Activated CD4-positive, alpha-beta T cell treated with anti-CD3 and anti-CD28 coated beads, Interleukin-10, Interleukin-2, amounts not matched to agents 100 ng/mL and 50 ng/mL, durations not matched to agents 16 hours and 8 hours (primary cell): ENCODE measurements at regions not wholly inside any gene's neighbourhood (a gene's known extent, or its start where the extent isn't known, plus 50 kb on each side); places are given as distances from the start of the nearest gene placed in this dataset.
A peak's percentile ranks its signal among the peaks of the same experiment; 100 is the strongest.
"Not testable (repeated sequence)": the region's sequence is repeated elsewhere in the genome, so short reads cannot be mapped to it uniquely, and the experiment has no call there.

ENCODE experiments used
- DNase-seq: peaks from one replicate; pipeline ENCODE4 v3.0.0-alpha.2; 2020

GRCh38 chr2:13474538-13474937, 757.8 kb downstream of the TRIB2 start:
- DNase-seq, result peak; percentile 2

GRCh38 chr2:13480057-13480456, 763.3 kb downstream of the TRIB2 start:
- DNase-seq, result no peak

GRCh38 chr2:13481201-13481600, 764.5 kb downstream of the TRIB2 start:
- DNase-seq, result no peak

- DNase-seq, result no peak
Measured at GRCh38 chr2:13485256-13485655, 768.5 kb downstream of the TRIB2 start.

GRCh38 chr2:13488965-13489364, 772.2 kb downstream of the TRIB2 start:
- no peak for DNase-seq

- no peak for DNase-seq
Measured at GRCh38 chr2:13492262-13492661, 775.5 kb downstream of the TRIB2 start.

GRCh38 chr2:13495051-13495450, 778.3 kb downstream of the TRIB2 start:
- no peak for DNase-seq

GRCh38 chr2:13504808-13505207, 788.1 kb downstream of the TRIB2 start:
- no peak for DNase-seq

- no peak for DNase-seq
Measured at GRCh38 chr2:13508671-13509070, 791.9 kb downstream of the TRIB2 start.

GRCh38 chr2:13515254-13515653, 798.5 kb downstream of the TRIB2 start:
- no peak for DNase-seq

- no peak for DNase-seq
Measured at GRCh38 chr2:13522096-13522495, 805.4 kb downstream of the TRIB2 start.

GRCh38 chr2:13522917-13523821, 806.4 kb downstream of the TRIB2 start:
- DNase-seq, result peak; percentile 28

- no peak for DNase-seq
Measured at GRCh38 chr2:13524492-13524891, 807.8 kb downstream of the TRIB2 start.

GRCh38 chr2:13531735-13532410, 815.1 kb downstream of the TRIB2 start:
- DNase-seq, result not testable (repeated sequence)

GRCh38 chr2:13532781-13533523, 816.2 kb downstream of the TRIB2 start:
- not testable (repeated sequence) for DNase-seq

- DNase-seq, result no peak
Measured at GRCh38 chr2:13533524-13533922, 816.8 kb downstream of the TRIB2 start.

- no peak for DNase-seq
Measured at GRCh38 chr2:13536941-13537340, 820.2 kb downstream of the TRIB2 start.

- DNase-seq, result no peak
Measured at GRCh38 chr2:13537771-13538349, 821.1 kb downstream of the TRIB2 start.

GRCh38 chr2:13539296-13539695, 822.6 kb downstream of the TRIB2 start:
- no peak for DNase-seq

GRCh38 chr2:13542061-13542460, 825.3 kb downstream of the TRIB2 start:
- DNase-seq, result no peak

- DNase-seq, result no peak
Measured at GRCh38 chr2:13542642-13543041, 825.9 kb downstream of the TRIB2 start.

- no peak for DNase-seq
Measured at GRCh38 chr2:13543550-13543949, 826.8 kb downstream of the TRIB2 start.

- DNase-seq, result no peak
Measured at GRCh38 chr2:13545320-13545719, 828.6 kb downstream of the TRIB2 start.
